Erythroblast (primary cell): ENCODE measurements at regions not wholly inside any gene's neighbourhood (a gene's known extent, or its start where the extent isn't known, plus 50 kb on each side); places are given as distances from the start of the nearest gene placed in this dataset.

ENCODE experiments used
- GATA1 ChIP-seq: IDR thresholded peaks from 2 replicates; pipeline ENCODE4 v1.6.1; 2011; ENCODE audit warnings: low read depth, mild to moderate bottlenecking, control low read depth, low read length, moderate library complexity
- POLR2A ChIP-seq: IDR thresholded peaks from 2 replicates; pipeline ENCODE4 v1.6.1; 2011; ENCODE audit warnings: mild to moderate bottlenecking, low read length

DNA sequence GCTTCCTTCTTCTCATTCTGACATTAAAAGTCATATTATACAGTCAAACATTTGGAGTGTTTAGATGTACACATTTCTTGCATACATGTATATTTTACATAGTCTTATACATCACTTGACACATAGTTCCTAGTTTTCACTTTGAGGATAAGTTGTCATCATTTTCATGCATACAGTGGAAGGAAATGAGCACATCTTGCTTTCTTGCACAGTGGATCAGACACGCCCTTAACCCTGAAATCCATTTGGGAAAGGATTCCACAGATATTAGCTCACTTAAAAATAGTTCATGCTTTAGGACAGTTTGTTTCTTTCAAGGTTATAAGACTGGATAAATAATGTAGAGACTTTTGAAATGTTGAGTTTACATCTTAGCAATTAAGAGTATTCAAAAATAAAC lies 148.6 kb upstream of the MME start:
- TF ChIP-seq POLR2A (no peak), GATA1 (no peak)
